GM19025 (cell line): ENCODE measurements at regions not wholly inside any gene's neighbourhood (a gene's known extent, or its start where the extent isn't known, plus 50 kb on each side); places are given as distances from the start of the nearest gene placed in this dataset.

ENCODE experiments used
- ATAC-seq: cut with Tn5 transposase; IDR thresholded peaks from one replicate; pipeline ENCODE4 v1.9.1; 2021; ENCODE audit warnings: mild to moderate bottlenecking, low read depth, moderate library complexity; ENCODE audit not compliant: unreplicated experiment

DNA sequence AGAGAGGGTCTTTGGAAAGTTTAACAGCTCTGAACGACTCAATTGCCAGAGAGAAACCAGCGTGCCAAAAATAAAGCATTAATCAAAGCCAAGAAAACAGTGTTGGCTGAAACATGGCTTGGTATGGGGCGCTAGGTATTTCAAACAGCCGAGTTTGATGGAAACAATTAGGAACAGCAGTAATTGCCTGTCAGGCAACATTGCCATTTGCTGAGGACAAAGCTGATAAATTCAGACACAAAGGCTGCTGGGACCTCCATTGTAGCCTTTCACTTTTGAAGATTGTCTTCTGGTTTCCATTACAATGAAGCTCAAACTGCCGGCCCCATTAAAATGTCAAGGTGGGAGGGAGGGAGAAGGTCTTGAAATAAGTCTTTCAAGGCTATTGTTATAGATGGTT is 125.4 kb upstream of the SPDL1 start:
- ATAC-seq: no peak

DNA sequence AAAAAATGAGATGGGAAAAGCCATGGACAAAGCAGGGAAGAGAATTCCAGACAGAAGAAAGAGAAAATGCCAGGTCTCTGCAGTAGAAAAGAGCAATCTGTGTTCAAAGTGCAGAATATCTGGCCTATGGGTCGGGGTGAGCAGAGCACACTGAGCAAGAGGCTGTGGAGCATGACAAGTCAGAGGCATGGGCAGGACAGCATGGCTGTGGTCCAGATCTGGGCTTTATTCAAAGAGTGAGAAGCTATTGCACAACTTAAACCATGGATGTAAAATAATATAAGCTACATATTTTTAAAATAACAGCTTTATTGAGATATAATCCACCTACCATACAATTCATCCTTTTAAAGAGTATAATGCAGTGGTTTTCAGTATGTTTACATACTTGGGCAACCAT is 133.1 kb upstream of the SPDL1 start:
- ATAC-seq: no peak

DNA sequence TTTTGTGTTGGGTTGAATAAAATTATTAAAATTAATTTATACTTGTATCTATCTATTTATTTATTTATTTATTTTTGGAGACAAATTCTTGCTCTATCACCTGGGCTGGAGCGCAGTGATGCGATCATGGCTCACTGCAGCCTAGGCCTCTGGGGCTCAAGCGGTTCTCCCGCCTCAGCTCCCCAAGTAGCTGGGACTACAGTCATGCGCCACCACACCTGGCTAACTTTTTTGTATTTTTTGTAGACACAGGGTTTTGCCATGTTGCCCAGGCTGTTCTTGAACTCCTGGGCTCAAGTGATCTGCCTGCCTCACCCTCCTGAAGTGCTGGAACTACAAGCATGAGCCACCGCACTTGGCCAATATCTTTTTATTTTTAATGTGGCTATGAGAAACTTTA is 134.7 kb upstream of the SPDL1 start:
- ATAC-seq: no peak

DNA sequence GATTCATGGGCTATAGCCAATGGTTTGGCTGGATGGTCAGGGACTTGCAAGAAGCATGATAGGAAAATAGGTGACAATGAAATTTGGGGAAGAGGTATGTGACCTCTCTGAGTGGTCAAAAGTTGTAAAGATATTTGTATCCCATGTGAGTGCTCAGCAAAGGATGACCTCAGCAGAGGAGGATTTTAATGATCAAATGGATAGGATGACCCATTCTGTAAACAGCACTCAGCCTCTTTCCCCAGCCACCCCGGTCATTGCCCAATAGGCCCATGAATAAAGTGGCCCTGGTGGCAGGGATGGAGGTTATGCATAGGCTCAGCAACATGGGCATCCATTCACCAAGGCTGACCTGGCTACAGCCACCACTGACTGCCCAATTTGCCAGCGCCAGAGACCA is 138.4 kb upstream of the SPDL1 start:
- ATAC-seq: no peak

DNA sequence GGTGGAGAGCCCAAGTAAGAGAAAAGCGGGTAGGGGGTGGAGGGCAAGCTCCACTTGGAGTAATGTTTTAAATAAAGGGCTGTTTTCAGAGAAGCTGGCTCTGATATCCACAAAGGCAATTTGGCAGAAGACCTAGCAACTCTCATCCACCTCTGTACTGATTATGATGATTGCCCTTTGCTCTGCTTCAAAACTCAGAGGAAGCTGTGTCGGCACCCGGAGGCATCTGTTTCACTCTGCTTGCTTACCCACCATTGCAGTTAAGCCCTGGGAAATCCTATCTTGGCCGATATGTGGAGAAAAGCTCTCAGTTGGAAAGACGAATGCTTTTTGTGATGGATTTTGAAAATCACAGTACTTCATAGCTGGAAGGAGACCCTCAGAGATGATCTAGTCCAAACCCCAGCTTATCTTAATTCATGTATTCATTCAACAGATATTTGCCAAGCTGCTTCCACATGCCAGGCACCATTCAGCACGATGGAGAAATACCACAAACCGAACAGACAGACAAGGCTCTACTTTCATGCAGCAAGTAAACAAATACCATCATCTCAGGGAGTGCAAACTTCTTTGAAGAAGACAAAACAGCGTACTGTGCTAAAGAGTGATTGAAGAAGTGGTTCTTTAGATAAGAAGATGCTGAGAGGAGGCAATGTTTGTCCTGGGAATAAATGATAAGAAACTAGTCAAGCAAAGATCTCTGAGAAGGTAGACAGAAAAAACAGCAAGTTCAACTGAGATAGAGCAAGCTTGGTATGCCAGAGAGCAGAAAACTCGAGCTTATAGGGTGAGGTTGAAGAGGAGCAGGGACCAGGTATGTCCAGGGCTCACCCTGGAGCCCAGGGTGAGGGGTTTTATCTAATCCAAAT is 140.4 kb upstream of the SPDL1 start:
- no peak for ATAC-seq

DNA sequence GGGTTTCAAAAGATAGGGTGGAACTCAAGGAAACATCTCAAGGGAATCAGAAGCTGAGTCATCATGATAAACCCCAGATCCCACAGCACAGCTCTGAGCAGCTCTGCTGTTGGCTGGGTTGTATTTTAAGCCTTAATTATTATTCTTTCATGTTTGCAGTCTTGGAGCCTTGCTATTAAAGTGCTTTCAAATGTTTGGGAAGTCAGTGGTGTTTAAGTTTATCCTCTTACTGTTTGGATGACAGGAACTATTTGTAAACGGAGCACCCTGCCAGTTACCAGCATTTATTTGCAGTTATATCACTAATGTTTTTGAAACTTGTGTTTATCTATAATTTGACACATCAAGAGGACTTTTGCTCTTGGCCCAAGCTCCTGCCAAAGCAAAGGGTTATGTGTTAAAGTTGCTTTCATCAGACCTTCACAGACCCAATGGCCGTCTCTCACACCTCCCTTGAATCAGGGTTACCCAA is 141.1 kb upstream of the SPDL1 start:
- ATAC-seq: no peak

DNA sequence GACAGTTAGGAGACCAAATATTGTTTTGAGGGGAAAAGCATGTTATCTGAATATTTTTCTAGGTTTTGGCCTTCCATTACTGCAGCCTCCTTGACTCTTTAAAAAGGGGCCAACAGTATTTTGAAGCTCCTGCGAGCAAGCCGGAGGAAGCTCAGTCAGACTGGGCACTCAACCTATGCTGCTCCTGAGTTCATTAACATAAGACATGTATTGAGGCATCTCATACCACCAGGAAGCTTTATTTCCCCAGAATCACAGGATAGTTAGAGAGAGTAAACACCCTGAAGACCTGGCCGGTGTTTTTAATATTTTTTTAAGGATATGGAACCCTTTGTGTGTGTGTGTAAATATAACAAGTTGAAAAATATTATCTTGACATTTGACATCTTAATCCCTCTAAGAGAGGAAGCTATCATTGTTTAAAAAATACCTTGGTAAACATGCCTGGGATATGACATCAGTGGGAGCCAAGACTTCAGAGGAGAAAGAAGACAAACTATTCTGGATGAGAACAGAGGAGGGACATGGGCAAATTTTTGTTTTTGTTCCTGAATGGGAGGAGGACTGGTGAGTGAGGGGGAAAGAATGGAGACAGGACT is 139.3 kb upstream of the SLIT3 start:
- no peak for ATAC-seq

DNA sequence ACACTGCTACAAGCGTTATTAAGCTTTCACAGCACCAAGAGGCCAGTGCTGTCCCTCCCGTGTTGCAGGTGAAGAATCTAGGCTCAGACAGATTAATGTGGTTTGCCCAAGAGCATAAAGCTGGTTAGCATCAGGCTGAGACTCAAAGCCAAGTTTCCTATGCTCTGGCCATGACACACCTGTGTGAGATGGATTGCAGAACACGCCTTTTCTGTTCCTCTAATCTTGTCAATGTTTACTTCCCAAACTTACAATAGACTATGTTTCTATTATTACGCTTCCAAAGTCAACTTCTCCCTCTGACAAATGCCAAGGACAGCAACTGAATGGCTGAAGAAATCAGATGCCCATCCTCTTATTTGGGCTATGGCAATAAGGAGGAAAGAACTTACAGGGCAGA is 138.4 kb upstream of the SLIT3 start:
- no peak for ATAC-seq

DNA sequence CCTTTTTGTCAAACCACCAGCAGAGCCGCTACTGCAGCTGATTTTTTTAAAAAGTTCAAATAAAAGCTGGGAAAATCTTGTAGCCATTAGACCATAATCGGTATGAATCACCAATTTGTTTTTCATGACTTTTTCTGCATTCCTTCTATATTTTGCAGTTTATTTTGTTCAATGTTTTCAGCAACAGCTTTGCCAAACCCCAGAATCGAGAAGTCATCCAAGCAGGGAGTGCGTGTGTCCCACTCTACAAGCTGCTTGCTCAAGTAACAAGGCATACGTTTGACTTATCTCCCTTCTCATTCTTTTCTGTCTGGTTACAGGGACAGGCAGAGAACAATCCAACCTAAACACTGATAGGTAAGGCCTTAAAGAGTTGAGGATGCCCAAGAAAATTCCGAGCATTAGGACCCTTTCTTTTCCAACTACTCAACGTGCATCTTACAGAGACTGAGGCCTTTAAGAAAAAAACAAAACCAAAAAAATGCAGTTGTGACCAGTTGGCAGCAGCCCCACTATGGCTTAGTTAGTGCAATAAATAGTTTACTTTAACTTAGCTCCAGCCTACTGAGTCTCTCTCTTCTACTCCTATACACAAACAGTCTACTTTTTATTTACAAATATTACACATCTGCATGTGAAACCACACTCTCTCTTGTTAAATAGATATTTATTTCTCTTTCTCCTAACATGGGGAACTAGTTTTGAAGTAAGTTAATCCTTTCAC is 134.7 kb upstream of the SLIT3 start:
- ATAC-seq: no peak

DNA sequence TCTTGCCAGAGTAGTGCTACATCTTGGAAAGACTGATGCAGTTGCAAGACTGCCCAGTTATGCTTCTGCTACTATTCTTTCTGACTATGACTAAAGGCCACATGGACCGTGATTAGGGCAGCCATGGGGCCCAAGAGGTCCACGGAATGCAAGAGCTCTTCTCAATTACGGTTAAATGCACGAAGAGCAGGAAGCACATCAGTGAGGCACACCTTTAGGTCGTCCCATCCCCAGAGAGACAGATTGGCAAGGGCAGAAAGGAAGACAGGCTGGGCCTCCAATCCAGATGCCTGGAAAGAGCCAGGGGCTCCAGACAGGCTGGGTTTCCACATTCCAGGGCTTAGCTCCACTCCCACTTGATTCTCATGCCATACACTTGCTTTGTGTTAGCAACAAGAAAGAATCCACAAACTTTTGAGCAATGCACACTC is 132.3 kb upstream of the SLIT3 start:
- no peak for ATAC-seq

DNA sequence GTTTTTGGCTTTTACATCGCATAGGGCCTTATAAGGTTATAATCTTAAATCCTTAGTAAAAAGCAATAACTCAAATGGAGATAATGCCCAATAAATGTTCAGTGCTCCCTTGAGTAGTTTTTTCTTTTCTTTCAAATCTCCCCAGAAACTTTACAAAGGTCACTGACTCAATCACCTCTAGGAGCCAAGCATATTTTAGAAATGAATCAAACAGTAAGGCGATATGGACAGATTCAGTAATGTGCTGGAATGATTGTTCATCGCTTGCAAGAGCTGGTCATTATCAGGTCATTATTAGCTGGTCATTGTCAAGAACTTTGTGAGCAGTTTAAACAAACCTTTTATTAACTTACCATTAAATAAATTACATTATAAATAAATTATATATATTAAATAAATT is 130.4 kb upstream of the SLIT3 start:
- ATAC-seq: no peak

DNA sequence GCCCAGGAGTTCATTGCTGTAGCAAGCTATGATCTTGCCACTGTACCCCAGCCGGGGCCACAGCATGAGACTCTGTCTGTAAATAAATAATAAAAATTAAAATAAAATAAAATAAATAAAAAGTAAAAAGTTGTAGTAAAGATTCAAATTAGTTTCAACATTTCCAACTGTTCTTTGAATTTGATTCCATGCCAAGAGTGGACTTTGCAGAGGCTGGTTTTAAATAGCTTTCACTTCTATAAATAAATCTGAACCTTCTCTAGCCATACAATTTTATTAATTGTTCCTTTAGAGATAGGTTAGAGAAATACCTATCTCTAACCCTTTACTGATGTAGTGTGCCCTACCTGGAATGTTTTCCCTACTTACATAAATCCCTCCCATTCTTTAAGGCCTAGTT is 129.7 kb upstream of the SLIT3 start:
- ATAC-seq: no peak

DNA sequence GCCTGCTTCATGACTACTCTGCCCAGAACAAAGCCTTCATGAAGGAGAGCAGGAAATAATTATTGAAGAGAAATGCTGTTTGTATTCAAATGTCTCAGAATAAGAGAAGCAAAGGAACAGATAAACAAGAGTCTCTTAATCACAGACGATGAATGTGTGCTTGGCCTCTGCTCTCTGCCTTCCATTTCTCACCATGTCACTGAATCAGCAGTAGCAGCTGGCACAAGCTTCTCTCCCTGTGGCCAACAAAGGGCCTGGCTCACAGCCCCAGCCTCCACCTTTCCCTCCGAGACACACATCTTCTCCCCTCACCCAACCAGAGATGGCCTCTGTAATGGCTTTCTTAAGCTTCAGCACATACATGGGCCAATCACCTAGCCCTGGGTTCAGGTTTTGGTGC is 128.1 kb upstream of the SLIT3 start:
- no peak for ATAC-seq

DNA sequence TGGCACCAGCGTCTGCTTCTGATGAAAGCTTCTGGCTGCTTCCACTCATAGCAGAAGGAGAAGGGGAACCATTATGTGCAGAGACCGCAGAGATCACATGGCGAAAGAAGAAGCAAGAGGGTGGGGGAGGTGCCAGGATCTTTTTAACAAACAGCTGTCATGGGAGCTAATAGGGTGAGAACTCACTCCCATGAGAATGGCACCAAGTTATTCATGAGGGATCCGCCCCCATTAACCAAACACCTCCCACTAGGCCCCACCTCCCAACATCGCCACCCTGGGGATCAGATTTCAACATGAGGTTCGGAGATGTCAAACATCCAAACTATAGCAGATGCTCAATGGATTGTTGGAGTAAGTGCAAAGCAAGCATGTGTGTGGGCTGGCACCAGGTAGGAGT is 125.8 kb upstream of the SLIT3 start:
- no peak for ATAC-seq

DNA sequence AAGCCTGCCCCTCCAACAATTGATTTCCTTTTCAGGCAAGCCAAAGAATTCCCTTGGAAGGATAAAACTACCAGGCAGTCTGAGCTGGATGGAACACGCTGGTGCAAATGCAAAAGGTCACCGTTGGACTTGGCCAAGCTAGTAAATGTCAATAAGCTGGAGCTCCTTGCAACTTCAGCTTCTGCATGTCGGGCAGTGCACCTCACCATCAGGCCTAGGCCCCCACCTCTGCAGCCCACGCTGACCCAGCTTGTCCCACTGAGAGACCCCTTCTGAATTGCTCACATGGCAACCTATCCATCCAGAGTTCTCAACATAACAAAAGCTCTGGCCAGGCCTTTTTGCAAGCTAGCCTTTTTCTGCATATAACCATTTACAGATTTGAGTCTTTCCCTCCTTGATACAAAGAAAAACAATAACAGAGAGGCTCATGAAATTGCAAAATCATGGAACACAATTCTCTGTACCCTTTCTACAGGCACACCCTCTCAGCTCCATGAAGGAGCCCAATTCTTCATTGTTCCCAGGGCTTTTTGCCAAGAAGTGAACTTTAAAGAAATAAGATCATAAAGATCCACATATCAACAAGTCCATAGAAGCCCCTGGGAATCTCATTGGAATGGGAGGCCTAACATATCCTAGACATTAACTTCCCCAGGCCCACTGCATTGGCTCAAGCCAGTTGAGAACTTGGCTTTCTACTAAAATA is 123.9 kb upstream of the SLIT3 start:
- no peak for ATAC-seq

DNA sequence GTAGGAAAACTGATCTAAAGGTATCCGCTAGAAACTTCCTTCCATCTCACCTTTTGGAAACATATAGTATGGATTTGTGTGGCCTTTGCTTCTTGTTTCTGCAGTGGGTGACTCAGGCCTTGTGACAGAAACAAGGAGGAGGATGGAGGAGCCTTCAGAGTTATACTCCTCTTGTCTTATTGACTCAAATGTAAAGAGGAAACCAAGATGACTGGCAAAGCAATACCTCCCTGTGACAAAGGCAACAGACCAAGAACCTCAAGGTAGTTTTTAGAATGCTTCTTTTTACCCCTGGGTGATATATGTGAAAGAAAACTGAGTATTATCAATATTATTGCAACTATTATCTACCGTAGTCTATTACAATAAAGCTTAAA is 123.3 kb upstream of the SLIT3 start:
- ATAC-seq: no peak

DNA sequence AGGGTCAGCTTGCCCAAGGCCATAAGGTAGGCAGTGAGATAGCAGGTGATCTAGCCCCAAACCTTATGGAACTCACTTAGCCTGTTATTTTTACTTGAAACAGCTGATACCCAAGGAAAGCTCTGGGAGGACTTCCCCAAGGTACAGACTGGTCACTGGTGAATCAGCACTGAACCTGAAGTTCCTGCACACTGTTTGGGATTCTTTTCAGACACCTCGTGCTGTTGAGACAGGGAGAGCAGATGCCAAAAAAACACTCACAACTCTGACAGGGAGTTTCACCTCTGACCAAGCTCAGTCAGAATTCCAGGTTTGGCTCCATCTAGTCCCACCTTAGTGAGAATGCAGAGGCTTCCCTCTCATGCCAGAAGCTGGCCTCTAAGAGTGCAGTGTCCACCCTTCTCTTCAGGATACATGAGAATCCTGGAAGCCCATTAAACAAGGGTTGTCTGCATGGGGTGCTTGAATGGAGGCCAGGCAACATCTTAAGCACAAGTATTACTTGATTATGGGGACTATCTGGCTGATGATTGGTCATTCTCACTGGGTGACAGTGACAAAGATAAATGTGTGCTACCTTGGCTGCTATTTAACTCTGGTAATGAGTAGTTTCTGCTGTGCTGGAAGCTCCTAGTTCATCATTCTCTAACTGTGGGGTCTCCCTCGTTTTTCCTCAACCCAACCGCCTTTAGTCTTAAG is 122.8 kb upstream of the SLIT3 start:
- no peak for ATAC-seq

DNA sequence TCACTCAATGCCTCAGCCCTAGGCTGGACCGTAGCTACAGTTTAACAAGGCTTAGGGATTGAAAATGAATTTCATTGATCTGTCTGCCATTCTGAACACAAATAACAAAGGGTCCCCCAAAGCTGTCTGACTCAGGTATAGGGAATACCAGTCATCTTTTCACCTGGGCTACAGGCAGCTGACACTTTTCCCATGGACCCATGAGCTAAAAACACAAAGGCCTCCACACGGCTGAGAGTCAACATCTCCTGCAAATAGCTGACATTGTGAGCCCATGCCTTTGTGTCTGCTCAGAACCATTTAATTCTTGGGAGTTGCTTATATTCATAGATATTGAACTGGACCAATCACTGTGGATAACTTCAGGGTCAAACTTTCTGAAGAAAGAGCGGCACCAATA is 121.1 kb upstream of the SLIT3 start:
- no peak for ATAC-seq

DNA sequence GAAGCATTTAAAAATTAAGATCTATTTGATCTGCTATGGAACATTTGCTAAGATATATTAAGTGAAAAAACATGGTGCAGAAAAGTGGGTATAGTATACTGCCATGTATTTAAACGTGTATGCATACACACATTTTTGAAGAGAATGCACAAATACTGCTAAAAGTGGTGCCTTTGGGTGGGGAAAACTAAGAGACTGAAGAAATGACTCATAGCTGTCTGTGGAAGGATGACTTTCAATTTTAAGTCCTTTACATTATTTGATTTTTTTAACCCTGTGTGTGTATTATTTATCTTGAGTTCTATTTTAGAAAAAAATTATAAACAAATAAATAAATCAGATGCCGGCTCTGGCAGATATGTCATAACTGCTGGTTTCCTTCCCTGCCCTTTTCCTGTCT is 120.7 kb upstream of the SLIT3 start:
- ATAC-seq: no peak

DNA sequence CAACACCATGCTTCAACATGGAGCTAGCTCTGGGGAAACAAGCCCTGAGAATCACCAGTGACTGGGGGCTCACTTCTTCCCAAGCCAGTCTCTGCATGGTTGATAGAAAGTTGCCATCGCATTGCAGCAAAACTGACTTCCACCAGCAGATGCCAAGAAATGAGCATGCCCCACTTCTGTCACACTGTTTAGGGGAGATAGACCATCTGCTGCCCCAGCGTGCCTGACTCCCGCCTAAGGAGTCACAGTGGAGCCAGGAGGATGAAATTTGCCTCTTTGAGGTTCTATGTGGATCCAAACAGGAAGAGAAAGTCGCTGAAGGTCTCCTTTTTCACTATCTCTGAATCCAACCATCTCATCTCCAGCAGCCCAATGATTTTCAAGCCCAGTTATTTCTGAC is 116.7 kb upstream of the SLIT3 start:
- ATAC-seq: no peak
